Mesenchymal stem cell (in vitro differentiated cells and primary cell): ENCODE measurements at regions not wholly inside any gene's neighbourhood (a gene's known extent, or its start where the extent isn't known, plus 50 kb on each side); places are given as distances from the start of the nearest gene placed in this dataset.
"Not testable (repeated sequence)": the region's sequence is repeated elsewhere in the genome, so short reads cannot be mapped to it uniquely, and the experiment has no call there.

Experiments
- DNase-seq: peaks from one replicate; pipeline ENCODE4 v3.0.0-alpha.2; 2013
- H2AFZ ChIP-seq: one replicate; pipeline ENCODE4 v1.6.1; 2013; ENCODE audit warnings: low read depth, mild to moderate bottlenecking, control low read depth, inconsistent platforms, low read length, moderate library complexity
- H2AK5ac ChIP-seq: 2 replicates; pipeline ENCODE4 v1.6.1; 2013; ENCODE audit warnings: low read length, moderate library complexity, mild to moderate bottlenecking, inconsistent platforms; ENCODE audit not compliant: severe bottlenecking
- H2BK120ac ChIP-seq: one replicate; pipeline ENCODE4 v1.6.1; 2013; ENCODE audit warnings: low read depth, mild to moderate bottlenecking, inconsistent platforms, low read length, moderate library complexity
- H2BK12ac ChIP-seq, 2 experiments: one replicate each; pipeline ENCODE4 v1.6.1; 2013; ENCODE audit warnings: inconsistent platforms in 2 of 2, low read length in 2 of 2, mild to moderate bottlenecking in 2 of 2, moderate library complexity in 2 of 2, control low read depth in 1 of 2
- H2BK15ac ChIP-seq: one replicate; pipeline ENCODE4 v1.6.1; 2013; ENCODE audit warnings: mild to moderate bottlenecking, low read depth, inconsistent platforms; ENCODE audit not compliant: poor library complexity, severe bottlenecking
- H2BK5ac ChIP-seq: 2 replicates; pipeline ENCODE4 v1.6.1; 2013; ENCODE audit warnings: low read depth, mild to moderate bottlenecking, low read length, control low read depth, inconsistent platforms; ENCODE audit not compliant: poor library complexity, severe bottlenecking
- H3K14ac ChIP-seq, 2 experiments: one replicate each; pipeline ENCODE4 v1.6.1; 2013; ENCODE audit warnings: inconsistent platforms in 2 of 2, low read length in 2 of 2, control low read depth in 1 of 2, mild to moderate bottlenecking in 1 of 2, moderate library complexity in 1 of 2
- H3K18ac ChIP-seq, 2 experiments: one replicate each; pipeline ENCODE4 v1.6.1; 2013; ENCODE audit warnings: inconsistent platforms in 2 of 2, low read length in 2 of 2, control low read depth in 1 of 2, low read depth in 1 of 2, mild to moderate bottlenecking in 1 of 2
- H3K23ac ChIP-seq, 2 experiments: one replicate each; pipeline ENCODE4 v1.6.1; 2013; ENCODE audit warnings: inconsistent platforms in 2 of 2, low read length in 2 of 2, mild to moderate bottlenecking in 2 of 2, moderate library complexity in 2 of 2, control low read depth in 1 of 2
- H3K27ac ChIP-seq: 2 replicates; pipeline ENCODE4 v1.5.1; 2013; ENCODE audit warnings: mild to moderate bottlenecking, moderate library complexity, low read length, control low read depth, inconsistent platforms; ENCODE audit not compliant: poor library complexity, severe bottlenecking
- H3K27me3 ChIP-seq, 2 experiments: 2 replicates each; pipeline versions ENCODE4 v1.6.1 to v1.7.0; 2013; ENCODE audit warnings: low read length in 2 of 2, mild to moderate bottlenecking in 2 of 2, moderate library complexity in 2 of 2, control low read depth in 1 of 2, inconsistent platforms in 1 of 2; ENCODE audit not compliant: control insufficient read depth in 1 of 2, insufficient read depth in 1 of 2
- H3K36me3 ChIP-seq, 2 experiments: 2 replicates each; pipeline versions ENCODE4 v1.6.1 to v1.7.0; 2013; ENCODE audit warnings: low read length in 2 of 2, control low read depth in 1 of 2, inconsistent platforms in 1 of 2, low read depth in 1 of 2, mild to moderate bottlenecking in 1 of 2; ENCODE audit not compliant: insufficient read depth in 2 of 2, control insufficient read depth in 1 of 2
- H3K4ac ChIP-seq, 2 experiments: one replicate each; pipeline ENCODE4 v1.6.1; 2013; ENCODE audit warnings: inconsistent platforms in 2 of 2, low read length in 2 of 2, mild to moderate bottlenecking in 2 of 2, moderate library complexity in 2 of 2, control low read depth in 1 of 2, low read depth in 1 of 2
- H3K4me1 ChIP-seq: 2 replicates; pipeline ENCODE4 v1.6.1; 2013; ENCODE audit warnings: low read depth, low read length, control low read depth; ENCODE audit not compliant: control insufficient read depth, insufficient read depth
- H3K4me2 ChIP-seq: 2 replicates; pipeline ENCODE4 v1.6.1; 2013; ENCODE audit warnings: low read length, mild to moderate bottlenecking, inconsistent platforms; ENCODE audit not compliant: poor library complexity, severe bottlenecking
- H3K4me3 ChIP-seq, 2 experiments: 2 replicates each; pipeline versions ENCODE4 v1.5.1 to v1.7.0; 2013; ENCODE audit warnings: low read length in 2 of 2, mild to moderate bottlenecking in 2 of 2, control low read depth in 1 of 2, low read depth in 1 of 2; ENCODE audit not compliant: insufficient read depth in 1 of 2
- H3K79me1 ChIP-seq: replicated peaks from 2 replicates; pipeline ENCODE4 v1.6.1; 2013; ENCODE audit warnings: mild to moderate bottlenecking, control low read depth, low read length, inconsistent platforms; ENCODE audit not compliant: poor library complexity, severe bottlenecking
- H3K9ac ChIP-seq: 2 replicates; pipeline ENCODE4 v1.7.0; 2013; ENCODE audit warnings: mild to moderate bottlenecking, low read length, moderate library complexity
- H3K9me3 ChIP-seq: 2 replicates; pipeline ENCODE4 v1.7.0; 2013; ENCODE audit warnings: mild to moderate bottlenecking, low read length; ENCODE audit not compliant: control insufficient read depth
- H4K8ac ChIP-seq: one replicate; pipeline ENCODE4 v1.6.1; 2013; ENCODE audit warnings: inconsistent platforms, mild to moderate bottlenecking, low read length, moderate library complexity
- H4K91ac ChIP-seq: one replicate; pipeline ENCODE4 v1.6.1; 2013; ENCODE audit warnings: mild to moderate bottlenecking, low read length, inconsistent platforms
- whole genome bisulfite sequencing: methylation state at CpG from one replicate; pipeline ENCODE4 v1.1.7; 2013; ENCODE audit warnings: mixed read lengths; 5-methylcytosine and 5-hydroxymethylcytosine counted together

- not testable (repeated sequence) for H4K8ac ChIP-seq, H2BK120ac ChIP-seq
- no CpG with 5 or more reads among the region's 4 CpGs for WGBS
Measured at GRCh38 chr4:77366876-77367275, 209.9 kb downstream of the CCNG2 start.

GRCh38 chr4:77367638-77368037, 210.6 kb downstream of the CCNG2 start:
- H2BK12ac ChIP-seq: no peak overlapping the region
- H3K27me3 ChIP-seq: peaks cover 43 to 51% of the 10 kb centered on the region in 2 experiments
- no peaks in the 10 kb centered on the region for H3K4me1 ChIP-seq
- H2AFZ ChIP-seq: no peak overlapping the region
- H3K4me3 ChIP-seq: no peak overlapping the region
- H2BK15ac ChIP-seq: no peak overlapping the region
- no peak overlapping the region for H3K27ac ChIP-seq
- no peak overlapping the region for H2AK5ac ChIP-seq
- H3K14ac ChIP-seq: no peak overlapping the region
- no peaks in the 10 kb centered on the region for H3K9me3 ChIP-seq
- no peak overlapping the region for H2BK120ac ChIP-seq
- H4K8ac ChIP-seq: no peak overlapping the region
- H3K4me2 ChIP-seq: no peak overlapping the region
- DNase-seq: no peak
- no peak overlapping the region for H3K23ac ChIP-seq
- H3K18ac ChIP-seq: no peak overlapping the region
- H3K79me1 ChIP-seq: no peaks in the 10 kb centered on the region
- 72% methylated on average over 4 of the region's 4 CpGs for WGBS
- no peaks in the 10 kb centered on the region for H3K36me3 ChIP-seq
- H3K4ac ChIP-seq: no peak overlapping the region
- H4K91ac ChIP-seq: no peak overlapping the region
- H3K9ac ChIP-seq: no peak overlapping the region
- H2BK5ac ChIP-seq: no peak overlapping the region

More at GRCh38 chr4:77366876-77367275, 209.9 kb downstream of the CCNG2 start:
- peaks cover 38 to 50% of the 10 kb centered on the region in 2 experiments for H3K27me3 ChIP-seq
- not testable (repeated sequence) for H3K14ac ChIP-seq, DNase-seq, H3K23ac ChIP-seq, H3K4me2 ChIP-seq, H3K9ac ChIP-seq, H3K18ac ChIP-seq, H3K9me3 ChIP-seq, H3K4ac ChIP-seq, H3K27ac ChIP-seq, H3K4me3 ChIP-seq, H2BK15ac ChIP-seq, H2AFZ ChIP-seq, H2BK12ac ChIP-seq, H4K91ac ChIP-seq, H3K4me1 ChIP-seq, H3K79me1 ChIP-seq, H2BK5ac ChIP-seq, H3K36me3 ChIP-seq, H2AK5ac ChIP-seq

GRCh38 chr4:77372375-77372774, 215.4 kb downstream of the CCNG2 start:
- H2BK12ac ChIP-seq: no peak overlapping the region

GRCh38 chr4:77375866-77376607, 219.0 kb downstream of the CCNG2 start:
- no peak overlapping the region for H3K4ac ChIP-seq
- no peaks in the 10 kb centered on the region for H3K9me3 ChIP-seq
- no peak overlapping the region for H4K91ac ChIP-seq
- no peak overlapping the region for H3K27ac ChIP-seq
- no peak overlapping the region for H3K4me3 ChIP-seq
- H3K27me3 ChIP-seq: peaks cover 68 to 69% of the 10 kb centered on the region in 2 experiments
- no peak overlapping the region for H2BK120ac ChIP-seq
- no peak overlapping the region for H2BK5ac ChIP-seq
- H3K18ac ChIP-seq: no peak overlapping the region
- no peaks in the 10 kb centered on the region for H3K4me1 ChIP-seq
- H3K79me1 ChIP-seq: no peaks in the 10 kb centered on the region
- DNase-seq: no peak
- H4K8ac ChIP-seq: no peak overlapping the region
- H3K36me3 ChIP-seq: no peaks in the 10 kb centered on the region
- H2BK12ac ChIP-seq: no peak overlapping the region
- H3K23ac ChIP-seq: no peak overlapping the region
- no peak overlapping the region for H2AK5ac ChIP-seq
- no peak overlapping the region for H2AFZ ChIP-seq
- H3K9ac ChIP-seq: no peak overlapping the region
- H3K4me2 ChIP-seq: no peak overlapping the region
- no peak overlapping the region for H2BK15ac ChIP-seq
- no peak overlapping the region for H3K14ac ChIP-seq
- WGBS: 90% methylated on average over 1 of the region's 2 CpGs

More at GRCh38 chr4:77372375-77372774, 215.4 kb downstream of the CCNG2 start:
- Histone ChIP-seq H3K4me3 (no peak overlapping the region), H3K4ac (no peak overlapping the region), H2BK5ac (no peak overlapping the region), H2BK15ac (no peak overlapping the region), H3K36me3 (no peaks in the 10 kb centered on the region), H3K18ac (no peak overlapping the region), H3K27ac (no peak overlapping the region), H3K79me1 (no peaks in the 10 kb centered on the region), H3K23ac (no peak overlapping the region), H2BK120ac (no peak overlapping the region), H4K8ac (no peak overlapping the region), H3K9ac (no peak overlapping the region), H2AFZ (no peak overlapping the region), H3K4me2 (no peak overlapping the region), H3K14ac (no peak overlapping the region), H3K4me1 (no peaks in the 10 kb centered on the region), H3K9me3 (no peaks in the 10 kb centered on the region), H2AK5ac (no peak overlapping the region), H3K27me3 (peaks cover 65 to 66% of the 10 kb centered on the region in 2 experiments), H4K91ac (no peak overlapping the region)
- no peak for DNase-seq
- WGBS: 60% methylated on average over 2 of the region's 3 CpGs
